ENCODE measurements at regions not wholly inside any gene's neighbourhood (a gene's known extent, or its start where the extent isn't known, plus 50 kb on each side); places are given as distances from the start of the nearest gene placed in this dataset.

DNA sequence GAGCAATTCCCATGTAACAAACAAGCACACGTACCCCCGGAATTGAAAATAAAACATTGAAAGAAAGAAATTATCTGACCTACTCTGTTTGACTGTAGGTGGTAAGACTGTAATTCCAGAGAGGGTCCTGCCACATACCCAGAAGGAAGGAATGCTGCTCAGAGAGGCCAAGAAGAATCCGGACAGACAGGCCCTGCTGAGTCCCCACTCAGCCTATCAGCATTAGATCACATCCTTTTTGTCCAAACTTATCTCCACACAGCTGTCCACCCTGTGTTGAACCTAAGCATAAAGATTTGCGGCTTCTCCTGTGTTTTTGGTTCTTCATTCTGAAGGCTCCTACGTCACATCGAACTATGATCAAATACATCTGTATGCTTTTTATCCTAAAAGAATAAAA, 591.9 kb downstream of the QKI start:
- no peak overlapping the region for H3K4me3 ChIP-seq
- WGBS: 92% methylated on average over 6 of the region's 6 CpGs

DNA sequence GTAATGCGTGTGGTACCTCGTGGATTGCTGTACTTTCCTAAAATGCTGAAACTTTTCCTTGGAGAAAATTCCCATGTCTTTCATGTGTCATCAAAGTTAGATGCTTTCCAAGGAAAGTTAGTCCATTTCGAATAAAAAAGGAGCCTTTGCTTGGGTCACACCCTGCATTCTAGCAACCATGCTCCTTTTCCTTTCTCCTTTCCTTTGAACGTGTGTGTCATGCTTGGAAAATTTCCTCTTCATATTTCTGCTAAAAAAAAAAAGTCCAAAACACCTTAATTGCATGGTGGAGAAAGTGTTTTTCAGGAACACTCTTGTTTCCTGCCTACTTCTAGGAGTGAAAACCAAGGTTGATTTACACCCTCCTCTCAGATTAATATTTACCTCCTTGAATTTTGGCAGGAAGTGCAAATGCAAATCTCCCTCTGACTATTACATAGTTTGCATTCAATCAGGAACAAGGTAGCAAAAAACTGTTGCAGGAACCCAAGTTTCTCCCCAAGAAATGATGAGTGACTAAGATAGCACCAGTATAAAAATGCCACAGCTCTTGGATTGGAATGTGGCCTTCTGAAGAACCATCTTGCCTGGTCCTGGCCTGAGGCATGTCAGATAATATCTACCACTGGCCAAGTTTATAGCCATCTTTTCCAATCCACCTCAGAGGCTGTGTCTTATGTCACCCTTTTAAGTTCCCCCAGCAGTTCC, 590.6 kb downstream of the QKI start:
- Histone ChIP-seq H3K4me3 (no peak overlapping the region), H3K27ac (no peak overlapping the region), H3K36me3 (no peaks in the 10 kb centered on the region), H3K9me3 (no peaks in the 10 kb centered on the region), H3K4me1 (replicated peaks) (no peaks in the 10 kb centered on the region), H3K27me3 (replicated peaks; ENCODE audit: insufficient read depth) (no peaks in the 10 kb centered on the region)
- TF ChIP-seq, protein P1, sequence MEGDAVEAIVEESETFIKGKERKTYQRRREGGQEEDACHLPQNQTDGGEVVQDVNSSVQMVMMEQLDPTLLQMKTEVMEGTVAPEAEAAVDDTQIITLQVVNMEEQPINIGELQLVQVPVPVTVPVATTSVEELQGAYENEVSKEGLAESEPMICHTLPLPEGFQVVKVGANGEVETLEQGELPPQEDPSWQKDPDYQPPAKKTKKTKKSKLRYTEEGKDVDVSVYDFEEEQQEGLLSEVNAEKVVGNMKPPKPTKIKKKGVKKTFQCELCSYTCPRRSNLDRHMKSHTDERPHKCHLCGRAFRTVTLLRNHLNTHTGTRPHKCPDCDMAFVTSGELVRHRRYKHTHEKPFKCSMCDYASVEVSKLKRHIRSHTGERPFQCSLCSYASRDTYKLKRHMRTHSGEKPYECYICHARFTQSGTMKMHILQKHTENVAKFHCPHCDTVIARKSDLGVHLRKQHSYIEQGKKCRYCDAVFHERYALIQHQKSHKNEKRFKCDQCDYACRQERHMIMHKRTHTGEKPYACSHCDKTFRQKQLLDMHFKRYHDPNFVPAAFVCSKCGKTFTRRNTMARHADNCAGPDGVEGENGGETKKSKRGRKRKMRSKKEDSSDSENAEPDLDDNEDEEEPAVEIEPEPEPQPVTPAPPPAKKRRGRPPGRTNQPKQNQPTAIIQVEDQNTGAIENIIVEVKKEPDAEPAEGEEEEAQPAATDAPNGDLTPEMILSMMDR (IDR thresholded peaks at IDR 0.05): no peak
- TF ChIP-seq POLR2AphosphoS5 (IDR thresholded peaks at IDR 0.05): no peak
- no peak for TF ChIP-seq POLR2A (IDR thresholded peaks at IDR 0.05)
- WGBS: 48% methylated on average over 4 of the region's 4 CpGs
- DNase-seq (ENCODE audit: low spot score): no peak
- intact Hi-C loops (cut with DNase I): no loop called here

More for the DNA sequence above, 591.9 kb downstream of the QKI start:
- Histone ChIP-seq H3K36me3 (no peaks in the 10 kb centered on the region), H3K4me1 (replicated peaks) (no peaks in the 10 kb centered on the region), H3K9me3 (no peaks in the 10 kb centered on the region), H3K27ac (no peak overlapping the region), H3K27me3 (replicated peaks; ENCODE audit: insufficient read depth) (no peaks in the 10 kb centered on the region)
- intact Hi-C loops (cut with DNase I): no loop called here
- no peak for DNase-seq (ENCODE audit: low spot score)
- TF ChIP-seq, protein P1 (IDR thresholded peaks at IDR 0.05): no peak
- no peak for TF ChIP-seq POLR2AphosphoS5 (IDR thresholded peaks at IDR 0.05)
- no peak for TF ChIP-seq POLR2A (IDR thresholded peaks at IDR 0.05)

DNA sequence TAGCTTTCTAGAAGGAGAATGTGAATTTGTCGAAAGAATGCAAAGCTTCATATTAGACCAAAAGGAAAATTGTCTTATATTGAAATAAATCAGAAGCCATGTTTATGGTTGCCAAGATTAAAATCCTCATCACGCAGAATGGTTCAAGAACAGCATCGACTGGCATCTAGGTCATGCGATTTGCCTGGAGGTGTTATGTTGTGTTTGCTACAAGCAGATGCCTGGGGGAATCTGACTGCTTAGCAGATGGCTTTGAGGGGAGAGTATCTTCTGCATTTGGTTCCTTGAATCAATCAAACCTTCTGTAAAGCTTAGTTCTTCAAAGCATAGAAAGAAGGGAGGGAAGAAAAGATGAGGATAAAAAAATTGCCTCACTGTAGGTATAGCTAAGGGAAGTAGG, 585.8 kb downstream of the QKI start:
- Histone ChIP-seq H3K4me3 (no peak overlapping the region), H3K9me3 (no peaks in the 10 kb centered on the region), H3K27me3 (replicated peaks; ENCODE audit: insufficient read depth) (no peaks in the 10 kb centered on the region), H3K36me3 (no peaks in the 10 kb centered on the region), H3K4me1 (replicated peaks) (no peaks in the 10 kb centered on the region), H3K27ac (no peak overlapping the region)
- no peak for DNase-seq (ENCODE audit: low spot score)
- intact Hi-C loops (cut with DNase I): no loop called here
- WGBS: 92% methylated on average over 4 of the region's 4 CpGs
- TF ChIP-seq POLR2A (IDR thresholded peaks at IDR 0.05): no peak
- TF ChIP-seq, protein P1 (IDR thresholded peaks at IDR 0.05): no peak
- no peak for TF ChIP-seq POLR2AphosphoS5 (IDR thresholded peaks at IDR 0.05)

DNA sequence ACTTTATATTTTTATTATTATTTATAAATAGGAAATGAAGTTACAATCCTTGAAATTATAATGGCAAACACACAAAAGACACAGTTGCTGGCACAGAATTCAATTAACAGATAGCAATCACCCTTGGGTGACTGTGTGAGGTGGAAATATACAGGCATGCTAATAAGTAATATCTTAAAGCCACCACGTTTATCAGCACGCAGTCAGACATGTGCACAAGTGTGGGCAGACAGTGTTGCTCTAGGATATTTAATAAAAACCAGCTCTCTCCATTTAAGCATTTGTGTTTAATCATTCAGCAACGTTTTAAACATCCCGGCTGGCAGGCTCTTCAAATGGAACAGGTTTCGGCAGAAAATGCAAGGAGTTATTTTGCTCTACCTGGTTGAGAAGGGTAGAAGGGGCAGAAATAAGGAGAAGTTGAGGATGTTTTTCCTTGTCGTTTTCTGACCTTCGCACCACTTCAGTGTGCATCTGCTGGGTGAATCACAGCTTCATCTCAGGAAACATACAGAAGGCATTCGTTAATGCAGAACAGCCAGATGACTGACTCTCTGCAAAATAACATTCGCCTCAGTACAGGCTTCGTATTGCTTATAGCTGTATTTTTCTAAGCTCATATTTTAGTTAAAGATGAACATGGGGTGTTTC, 585.1 kb downstream of the QKI start:
- Histone ChIP-seq H3K4me3 (no peak overlapping the region), H3K4me1 (replicated peaks) (no peaks in the 10 kb centered on the region), H3K9me3 (no peaks in the 10 kb centered on the region), H3K27ac (no peak overlapping the region), H3K27me3 (replicated peaks; ENCODE audit: insufficient read depth) (no peaks in the 10 kb centered on the region), H3K36me3 (no peaks in the 10 kb centered on the region)
- intact Hi-C loops (cut with DNase I): no loop called here
- DNase-seq (ENCODE audit: low spot score): no peak
- 56% methylated on average over 10 of the region's 10 CpGs for whole genome bisulfite sequencing
- TF ChIP-seq POLR2A (IDR thresholded peaks at IDR 0.05) (no peak), POLR2AphosphoS5 (IDR thresholded peaks at IDR 0.05) (no peak)
- TF ChIP-seq, protein P1 (IDR thresholded peaks at IDR 0.05): no peak

DNA sequence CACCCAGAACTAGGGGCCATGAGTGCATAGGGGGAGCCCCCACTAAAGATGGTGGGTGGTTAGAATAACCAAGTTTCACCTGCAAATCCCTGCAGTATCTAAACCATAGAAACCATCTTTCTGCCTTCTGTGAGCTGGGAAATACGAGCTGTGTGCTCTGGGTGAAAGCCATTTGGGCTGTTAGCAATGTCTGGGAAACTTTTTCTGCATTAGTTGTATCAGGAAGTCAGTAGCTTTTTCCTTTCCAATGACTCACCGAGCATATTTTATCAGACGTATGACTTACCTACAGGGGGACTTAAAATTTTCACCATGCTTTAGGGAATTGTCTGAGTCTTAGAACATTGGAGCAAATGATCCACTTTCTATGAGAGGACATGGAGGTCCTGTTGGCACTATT, 584.0 kb downstream of the QKI start:
- 80% methylated on average over 3 of the region's 3 CpGs for WGBS
- H3K4me1 ChIP-seq (replicated peaks): no peaks in the 10 kb centered on the region
- no peak overlapping the region for H3K4me3 ChIP-seq
- TF ChIP-seq POLR2A (IDR thresholded peaks at IDR 0.05) (no peak), POLR2AphosphoS5 (IDR thresholded peaks at IDR 0.05) (no peak)
- TF ChIP-seq, protein P1 (IDR thresholded peaks at IDR 0.05): no peak
- DNase-seq (ENCODE audit: low spot score): no peak
- no peaks in the 10 kb centered on the region for H3K27me3 ChIP-seq (replicated peaks; ENCODE audit: insufficient read depth)
- H3K36me3 ChIP-seq: no peaks in the 10 kb centered on the region
- H3K9me3 ChIP-seq: no peaks in the 10 kb centered on the region
- H3K27ac ChIP-seq: no peak overlapping the region
- intact Hi-C loops (cut with DNase I): no loop called here
